Liver (tissue), 3 donors: ENCODE measurements at regions not wholly inside any gene's neighbourhood (a gene's known extent, or its start where the extent isn't known, plus 50 kb on each side); places are given as distances from the start of the nearest gene placed in this dataset.

Source experiments
- CTCF ChIP-seq: fragments of 150-350 bp; IDR thresholded peaks from 2 replicates; pipeline ENCODE4 v1.5.1; 2017; ENCODE audit warnings: improper control_type of control experiment, low read depth, low read length; ENCODE audit not compliant: missing input control
- EGR1 ChIP-seq, 2 donors: IDR thresholded peaks; 2 replicates each; pipeline ENCODE4 v1.6.1; 2016 to 2018; ENCODE audit warnings: antibody characterized with exemption in 2 of 2, low read depth in 2 of 2
- FOXA1 ChIP-seq: IDR thresholded peaks from 2 replicates; pipeline ENCODE4 v1.6.1; 2016; ENCODE audit warnings: antibody characterized with exemption
- FOXA2 ChIP-seq: IDR thresholded peaks from 2 replicates; pipeline ENCODE4 v1.6.1; 2016; ENCODE audit warnings: antibody characterized with exemption
- GABPA ChIP-seq, 2 donors: IDR thresholded peaks in 1 of 2; conservative IDR thresholded peaks in 1 of 2; 2 replicates each; pipeline ENCODE4 v1.6.1; 2016; ENCODE audit warnings: antibody characterized with exemption in 2 of 2, mild to moderate bottlenecking in 1 of 2, moderate library complexity in 1 of 2
- JUND ChIP-seq, 2 donors: IDR thresholded peaks; 2 replicates each; pipeline ENCODE4 v1.6.1; 2016; ENCODE audit warnings: antibody characterized with exemption in 2 of 2
- MAX ChIP-seq: IDR thresholded peaks from 2 replicates; pipeline ENCODE4 v1.6.1; 2016; ENCODE audit warnings: antibody characterized with exemption
- RAD21 ChIP-seq, 2 donors: IDR thresholded peaks; 2 replicates each; pipeline ENCODE4 v1.6.1; 2016; ENCODE audit warnings: antibody characterized with exemption in 2 of 2, mild to moderate bottlenecking in 2 of 2
- SP1 ChIP-seq: IDR thresholded peaks from 2 replicates; pipeline ENCODE4 v1.6.1; 2018; ENCODE audit warnings: antibody characterized with exemption, mild to moderate bottlenecking
- TAF1 ChIP-seq: conservative IDR thresholded peaks from 2 replicates; pipeline ENCODE4 v1.6.1; 2016; ENCODE audit warnings: antibody characterized with exemption, mild to moderate bottlenecking
- YY1 ChIP-seq: IDR thresholded peaks from 2 replicates; pipeline ENCODE4 v1.6.1; 2016; ENCODE audit warnings: antibody characterized with exemption, mild to moderate bottlenecking
- ZBTB33 ChIP-seq: IDR thresholded peaks from 2 replicates; pipeline ENCODE4 v1.6.1; 2016; ENCODE audit warnings: antibody characterized with exemption
- TF ChIP-seq, protein P1 (sequence below): IDR thresholded peaks from 2 replicates; pipeline ENCODE4 v1.6.1; 2016; ENCODE audit warnings: antibody characterized with exemption, mild to moderate bottlenecking
- donor health status: healthy.
- donor health status: healthy.

DNA sequence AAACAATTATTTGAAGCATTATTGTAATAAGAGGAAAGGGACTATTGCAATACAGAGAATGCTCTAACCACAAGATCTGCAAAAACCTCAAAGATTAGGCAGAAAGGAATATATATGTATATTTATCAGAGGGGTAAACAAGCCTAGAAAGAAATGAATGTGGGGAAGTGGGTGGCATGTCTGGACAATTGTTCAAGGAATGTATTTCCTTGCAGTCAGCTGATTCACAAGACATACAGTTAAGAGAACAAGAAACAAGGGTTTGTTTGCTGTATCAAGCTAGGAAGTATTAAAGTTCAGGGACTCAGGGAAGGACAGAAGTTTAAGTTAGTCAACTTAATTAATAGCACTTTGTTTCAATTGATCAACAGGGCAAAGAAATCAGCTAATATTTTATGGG is 514.7 kb downstream of the CENPC start:
- TF ChIP-seq TAF1 (no peak), CTCF (no peak), FOXA1 (no peak), SP1 (no peak), ZBTB33 (no peak), RAD21 (IDR thresholded peaks at IDR 0.05) (no peak), MAX (no peak), EGR1 (IDR thresholded peaks at IDR 0.05; ENCODE audit: low read depth in 2 of 2) (no peak), JUND (IDR thresholded peaks at IDR 0.05) (no peak), FOXA2 (no peak), YY1 (no peak), GABPA (IDR thresholded peaks at IDR 0.05 in 1 of 2, conservative IDR thresholded peaks at IDR 0.05 in 1 of 2) (no peak)
- TF ChIP-seq, protein P1, sequence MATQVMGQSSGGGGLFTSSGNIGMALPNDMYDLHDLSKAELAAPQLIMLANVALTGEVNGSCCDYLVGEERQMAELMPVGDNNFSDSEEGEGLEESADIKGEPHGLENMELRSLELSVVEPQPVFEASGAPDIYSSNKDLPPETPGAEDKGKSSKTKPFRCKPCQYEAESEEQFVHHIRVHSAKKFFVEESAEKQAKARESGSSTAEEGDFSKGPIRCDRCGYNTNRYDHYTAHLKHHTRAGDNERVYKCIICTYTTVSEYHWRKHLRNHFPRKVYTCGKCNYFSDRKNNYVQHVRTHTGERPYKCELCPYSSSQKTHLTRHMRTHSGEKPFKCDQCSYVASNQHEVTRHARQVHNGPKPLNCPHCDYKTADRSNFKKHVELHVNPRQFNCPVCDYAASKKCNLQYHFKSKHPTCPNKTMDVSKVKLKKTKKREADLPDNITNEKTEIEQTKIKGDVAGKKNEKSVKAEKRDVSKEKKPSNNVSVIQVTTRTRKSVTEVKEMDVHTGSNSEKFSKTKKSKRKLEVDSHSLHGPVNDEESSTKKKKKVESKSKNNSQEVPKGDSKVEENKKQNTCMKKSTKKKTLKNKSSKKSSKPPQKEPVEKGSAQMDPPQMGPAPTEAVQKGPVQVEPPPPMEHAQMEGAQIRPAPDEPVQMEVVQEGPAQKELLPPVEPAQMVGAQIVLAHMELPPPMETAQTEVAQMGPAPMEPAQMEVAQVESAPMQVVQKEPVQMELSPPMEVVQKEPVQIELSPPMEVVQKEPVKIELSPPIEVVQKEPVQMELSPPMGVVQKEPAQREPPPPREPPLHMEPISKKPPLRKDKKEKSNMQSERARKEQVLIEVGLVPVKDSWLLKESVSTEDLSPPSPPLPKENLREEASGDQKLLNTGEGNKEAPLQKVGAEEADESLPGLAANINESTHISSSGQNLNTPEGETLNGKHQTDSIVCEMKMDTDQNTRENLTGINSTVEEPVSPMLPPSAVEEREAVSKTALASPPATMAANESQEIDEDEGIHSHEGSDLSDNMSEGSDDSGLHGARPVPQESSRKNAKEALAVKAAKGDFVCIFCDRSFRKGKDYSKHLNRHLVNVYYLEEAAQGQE = no peak
